Fibroblast of lung (primary cell): ENCODE measurements at regions not wholly inside any gene's neighbourhood (a gene's known extent, or its start where the extent isn't known, plus 50 kb on each side); places are given as distances from the start of the nearest gene placed in this dataset.

Experiments
- DNase-seq, 2 donors: peaks; one replicate each; pipeline versions ENCODE4 v3.0.0 to v3.0.0-alpha.2; 2010; ENCODE audit warnings: low read depth in 2 of 2
- H2AFZ ChIP-seq: 2 replicates; pipeline ENCODE4 v1.5.1; 2012; ENCODE audit warnings: low read length, control low read depth, inconsistent platforms
- H3K27ac ChIP-seq: 2 replicates; pipeline ENCODE4 v1.5.1; 2011; ENCODE audit warnings: low read length, control low read depth; ENCODE audit not compliant: insufficient read depth
- H3K27me3 ChIP-seq: 2 replicates; pipeline ENCODE4 v1.5.1; 2011; ENCODE audit warnings: mild to moderate bottlenecking, low read length; ENCODE audit not compliant: control insufficient read depth, insufficient read depth
- H3K36me3 ChIP-seq: 2 replicates; pipeline ENCODE4 v1.5.1; 2011; ENCODE audit warnings: low read length; ENCODE audit not compliant: control insufficient read depth, insufficient read depth
- H3K4me1 ChIP-seq: 2 replicates; pipeline ENCODE4 v1.5.1; 2011; ENCODE audit warnings: low read length; ENCODE audit not compliant: control insufficient read depth, insufficient read depth; ENCODE audit errors: extremely low read depth
- H3K4me2 ChIP-seq: 2 replicates; pipeline ENCODE4 v1.5.1; 2011; ENCODE audit warnings: low read length, control low read depth; ENCODE audit not compliant: insufficient read depth; ENCODE audit errors: extremely low read depth
- H3K4me3 ChIP-seq, 4 experiments: fragments of 200-600 bp in 1 of 4; sonication (generic) in 1 of 4; replicated peaks in 1 of 4; 2 replicates each; pipeline ENCODE4 v1.5.1; 2011 to 2016; ENCODE audit warnings: low read length in 4 of 4, low read depth in 3 of 4, mild to moderate bottlenecking in 3 of 4, control low read depth in 2 of 4, inconsistent platforms in 1 of 4, mixed read lengths in 1 of 4; ENCODE audit not compliant: insufficient read depth in 1 of 4; ENCODE audit errors: control extremely low read depth in 1 of 4
- H3K79me2 ChIP-seq: 2 replicates; pipeline ENCODE4 v1.5.1; 2012; ENCODE audit warnings: mild to moderate bottlenecking, low read length, inconsistent platforms; ENCODE audit not compliant: control insufficient read depth, insufficient read depth
- H3K9ac ChIP-seq: 2 replicates; pipeline ENCODE4 v1.5.1; 2011; ENCODE audit warnings: mild to moderate bottlenecking, low read length, control low read depth; ENCODE audit not compliant: insufficient read depth
- H3K9me3 ChIP-seq: 2 replicates; pipeline ENCODE4 v1.5.1; 2012; ENCODE audit warnings: low read depth, low read length; ENCODE audit not compliant: control insufficient read depth, insufficient read depth
- H4K20me1 ChIP-seq: 2 replicates; pipeline ENCODE4 v1.5.1; 2011; ENCODE audit warnings: low read length; ENCODE audit not compliant: control insufficient read depth, insufficient read depth; ENCODE audit errors: extremely low read depth
- EZH2 ChIP-seq: IDR thresholded peaks from 2 replicates; pipeline ENCODE4 v1.5.1; 2012; ENCODE audit warnings: low read length, control low read depth, mild to moderate bottlenecking; ENCODE audit errors: missing control alignments
- TF ChIP-seq, protein P1 (sequence below), 2 donors: IDR thresholded peaks in 1 of 2; conservative IDR thresholded peaks in 1 of 2; 1 replicate in 1 of 2; 2 replicates in 1 of 2; pipeline ENCODE4 v1.5.1; 2011 to 2012; ENCODE audit warnings: low read length in 2 of 2, control low read depth in 1 of 2, inconsistent platforms in 1 of 2, low read depth in 1 of 2, mild to moderate bottlenecking in 1 of 2

DNA sequence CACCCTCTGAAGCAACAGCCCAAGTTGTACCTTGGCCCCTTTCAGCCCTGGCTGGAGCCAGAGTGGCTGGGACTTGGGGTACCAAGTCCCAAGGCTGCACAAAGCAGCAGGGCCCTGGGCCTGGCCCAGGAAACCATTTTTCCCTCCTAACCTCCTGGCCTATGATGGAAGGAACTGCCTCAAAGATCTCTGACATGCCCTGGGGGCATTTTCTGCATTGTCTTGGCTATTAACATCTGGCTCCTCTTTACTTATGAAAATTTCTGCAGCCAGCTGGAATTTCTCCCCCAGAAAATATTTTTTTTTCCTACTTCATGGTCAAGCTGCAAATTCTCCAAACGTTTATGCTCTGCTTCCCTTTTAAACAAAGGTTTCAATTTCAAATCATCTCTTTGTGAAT is 269.4 kb upstream of the CDYL start:
- H3K4me3 ChIP-seq: no peak overlapping the region
- no peak overlapping the region for H3K4me2 ChIP-seq
- H3K36me3 ChIP-seq: no peaks in the 10 kb centered on the region
- H3K4me1 ChIP-seq: no peaks in the 10 kb centered on the region
- H3K79me2 ChIP-seq: no peaks in the 10 kb centered on the region
- no peak overlapping the region for H3K27ac ChIP-seq
- no peaks in the 10 kb centered on the region for H3K27me3 ChIP-seq
- no peaks in the 10 kb centered on the region for H3K9me3 ChIP-seq
- no peaks in the 10 kb centered on the region for H4K20me1 ChIP-seq
- H2AFZ ChIP-seq: no peak overlapping the region
- TF ChIP-seq EZH2: no peak
- TF ChIP-seq, protein P1, sequence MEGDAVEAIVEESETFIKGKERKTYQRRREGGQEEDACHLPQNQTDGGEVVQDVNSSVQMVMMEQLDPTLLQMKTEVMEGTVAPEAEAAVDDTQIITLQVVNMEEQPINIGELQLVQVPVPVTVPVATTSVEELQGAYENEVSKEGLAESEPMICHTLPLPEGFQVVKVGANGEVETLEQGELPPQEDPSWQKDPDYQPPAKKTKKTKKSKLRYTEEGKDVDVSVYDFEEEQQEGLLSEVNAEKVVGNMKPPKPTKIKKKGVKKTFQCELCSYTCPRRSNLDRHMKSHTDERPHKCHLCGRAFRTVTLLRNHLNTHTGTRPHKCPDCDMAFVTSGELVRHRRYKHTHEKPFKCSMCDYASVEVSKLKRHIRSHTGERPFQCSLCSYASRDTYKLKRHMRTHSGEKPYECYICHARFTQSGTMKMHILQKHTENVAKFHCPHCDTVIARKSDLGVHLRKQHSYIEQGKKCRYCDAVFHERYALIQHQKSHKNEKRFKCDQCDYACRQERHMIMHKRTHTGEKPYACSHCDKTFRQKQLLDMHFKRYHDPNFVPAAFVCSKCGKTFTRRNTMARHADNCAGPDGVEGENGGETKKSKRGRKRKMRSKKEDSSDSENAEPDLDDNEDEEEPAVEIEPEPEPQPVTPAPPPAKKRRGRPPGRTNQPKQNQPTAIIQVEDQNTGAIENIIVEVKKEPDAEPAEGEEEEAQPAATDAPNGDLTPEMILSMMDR (conservative IDR thresholded peaks at IDR 0.05 in 1 of 2, IDR thresholded peaks at IDR 0.05 in 1 of 2; ENCODE audit: low read depth in 1 of 2, low read length in 2 of 2): no peak
- no peak for DNase-seq
- H3K9ac ChIP-seq: no peak overlapping the region

DNA sequence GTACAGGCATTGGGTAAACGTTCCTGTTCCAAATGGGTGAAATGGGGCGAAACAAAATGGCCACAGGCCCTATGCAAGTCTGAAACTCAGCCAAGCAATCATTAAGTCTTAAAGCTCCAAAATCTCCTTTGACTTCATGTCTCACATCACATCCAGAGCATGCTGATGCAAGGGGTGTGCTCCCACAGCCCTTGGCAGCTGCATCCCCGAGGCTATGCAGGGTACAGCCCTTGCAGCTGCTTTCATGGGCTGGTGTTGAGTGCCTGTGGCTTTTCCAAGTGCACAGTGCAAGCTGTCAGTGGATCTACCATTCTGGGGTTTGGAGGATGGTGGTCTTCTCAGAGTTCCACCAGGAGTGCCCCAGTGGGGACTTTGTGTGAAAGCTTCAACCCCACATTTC is 270.0 kb upstream of the CDYL start:
- no peak overlapping the region for H3K27ac ChIP-seq

DNA sequence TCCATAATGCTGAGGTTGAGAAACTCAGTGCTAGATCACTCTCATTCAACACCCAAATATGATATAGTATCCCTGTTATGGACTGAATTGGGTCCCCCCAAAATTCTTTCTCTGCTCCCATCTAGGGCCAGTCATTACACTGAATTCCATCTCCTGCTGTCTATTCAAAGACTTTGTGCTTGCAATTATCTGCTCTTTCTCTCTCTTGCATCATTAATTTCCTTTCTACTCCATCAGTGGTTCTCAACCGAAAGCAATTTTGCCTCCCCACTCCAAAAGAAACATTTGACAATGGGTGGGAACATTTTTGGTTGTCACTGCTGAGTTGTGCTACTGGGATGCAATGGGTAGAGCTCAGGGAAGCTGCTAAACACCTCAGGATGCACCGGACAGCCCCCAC is 271.5 kb upstream of the CDYL start:
- H4K20me1 ChIP-seq: no peaks in the 10 kb centered on the region
- no peak overlapping the region for H3K9ac ChIP-seq
- no peak overlapping the region for H3K4me2 ChIP-seq
- no peaks in the 10 kb centered on the region for H3K79me2 ChIP-seq
- no peaks in the 10 kb centered on the region for H3K27me3 ChIP-seq
- H3K4me1 ChIP-seq: no peaks in the 10 kb centered on the region
- no peak overlapping the region for H3K27ac ChIP-seq
- H2AFZ ChIP-seq: no peak overlapping the region
- no peak overlapping the region for H3K4me3 ChIP-seq
- H3K9me3 ChIP-seq: no peaks in the 10 kb centered on the region
- TF ChIP-seq, protein P1 (conservative IDR thresholded peaks at IDR 0.05 in 1 of 2, IDR thresholded peaks at IDR 0.05 in 1 of 2; ENCODE audit: low read depth in 1 of 2, low read length in 2 of 2): no peak
- TF ChIP-seq EZH2: no peak
- peak in 1 of 2 donors; percentile 14 for DNase-seq
- H3K36me3 ChIP-seq: no peaks in the 10 kb centered on the region

More for the DNA sequence above, 270.0 kb upstream of the CDYL start:
- Histone ChIP-seq H3K36me3 (no peaks in the 10 kb centered on the region), H4K20me1 (no peaks in the 10 kb centered on the region), H3K4me1 (no peaks in the 10 kb centered on the region), H3K79me2 (no peaks in the 10 kb centered on the region), H3K4me3 (no peak overlapping the region), H3K9me3 (no peaks in the 10 kb centered on the region), H3K9ac (no peak overlapping the region), H3K4me2 (no peak overlapping the region), H2AFZ (no peak overlapping the region), H3K27me3 (no peaks in the 10 kb centered on the region)
- peak in 1 of 2 donors; percentile 16 for DNase-seq
- TF ChIP-seq, protein P1 (conservative IDR thresholded peaks at IDR 0.05 in 1 of 2, IDR thresholded peaks at IDR 0.05 in 1 of 2; ENCODE audit: low read depth in 1 of 2, low read length in 2 of 2): no peak
- TF ChIP-seq EZH2: no peak
